Fibroblast of skin of abdomen (primary cell): ENCODE measurements at regions not wholly inside any gene's neighbourhood (a gene's known extent, or its start where the extent isn't known, plus 50 kb on each side); places are given as distances from the start of the nearest gene placed in this dataset.
A peak's percentile ranks its signal among the peaks of the same experiment; 100 is the strongest.
"Not testable (repeated sequence)": the region's sequence is repeated elsewhere in the genome, so short reads cannot be mapped to it uniquely, and the experiment has no call there.

Experiments
- DNase-seq: peaks from one replicate; pipeline ENCODE4 v3.0.0-alpha.2; 2013

- not testable (repeated sequence) for DNase-seq
These were observed 246.1 kb upstream of the BTG1 start for GRCh38 chr12:92391726-92392125.

- DNase-seq = no peak
These were observed 243.8 kb upstream of the BTG1 start for GRCh38 chr12:92389466-92389865.

- DNase-seq = no peak
These were observed 239.7 kb upstream of the BTG1 start for GRCh38 chr12:92385296-92385695.

- DNase-seq = no peak
These were observed 238.9 kb upstream of the BTG1 start for GRCh38 chr12:92384571-92384970.

- DNase-seq = no peak
These were observed 236.8 kb upstream of the BTG1 start for GRCh38 chr12:92382383-92382878.

GRCh38 chr12:92381856-92382255 lies 236.2 kb upstream of the BTG1 start:
- DNase-seq = no peak

GRCh38 chr12:92378682-92379479 lies 233.2 kb upstream of the BTG1 start:
- no peak for DNase-seq

GRCh38 chr12:92375504-92375903 lies 229.9 kb upstream of the BTG1 start:
- DNase-seq = not testable (repeated sequence)

GRCh38 chr12:92370828-92371227 lies 225.2 kb upstream of the BTG1 start:
- no peak for DNase-seq

- peak; percentile 39 for DNase-seq
These were observed 224.0 kb upstream of the BTG1 start for GRCh38 chr12:92369636-92370035.

GRCh38 chr12:92369056-92369455 lies 223.4 kb upstream of the BTG1 start:
- DNase-seq = no peak

GRCh38 chr12:92365836-92366235 lies 220.2 kb upstream of the BTG1 start:
- DNase-seq = no peak

- DNase-seq = no peak
These were observed 219.7 kb upstream of the BTG1 start for GRCh38 chr12:92365333-92365732.

- DNase-seq = peak; percentile 69
These were observed 217.9 kb upstream of the BTG1 start for GRCh38 chr12:92363295-92364146.

- DNase-seq = no peak
These were observed 217.1 kb upstream of the BTG1 start for GRCh38 chr12:92362785-92363184.

GRCh38 chr12:92362126-92362525 lies 216.5 kb upstream of the BTG1 start:
- no peak for DNase-seq

GRCh38 chr12:92360543-92360942 lies 214.9 kb upstream of the BTG1 start:
- DNase-seq = no peak

- DNase-seq = no peak
These were observed 214.0 kb upstream of the BTG1 start for GRCh38 chr12:92359581-92360209.

GRCh38 chr12:92357584-92358261 lies 212.1 kb upstream of the BTG1 start:
- DNase-seq = no peak

- no peak for DNase-seq
These were observed 210.8 kb upstream of the BTG1 start for GRCh38 chr12:92356425-92356824.

- no peak for DNase-seq
These were observed 204.0 kb upstream of the BTG1 start for GRCh38 chr12:92349635-92350034.

GRCh38 chr12:92342574-92342973 lies 196.9 kb upstream of the BTG1 start:
- DNase-seq = no peak
